ENCODE measurements at regions not wholly inside any gene's neighbourhood (a gene's known extent, or its start where the extent isn't known, plus 50 kb on each side); places are given as distances from the start of the nearest gene placed in this dataset.
A peak's percentile ranks its signal among the peaks of the same experiment; 100 is the strongest.

DNA sequence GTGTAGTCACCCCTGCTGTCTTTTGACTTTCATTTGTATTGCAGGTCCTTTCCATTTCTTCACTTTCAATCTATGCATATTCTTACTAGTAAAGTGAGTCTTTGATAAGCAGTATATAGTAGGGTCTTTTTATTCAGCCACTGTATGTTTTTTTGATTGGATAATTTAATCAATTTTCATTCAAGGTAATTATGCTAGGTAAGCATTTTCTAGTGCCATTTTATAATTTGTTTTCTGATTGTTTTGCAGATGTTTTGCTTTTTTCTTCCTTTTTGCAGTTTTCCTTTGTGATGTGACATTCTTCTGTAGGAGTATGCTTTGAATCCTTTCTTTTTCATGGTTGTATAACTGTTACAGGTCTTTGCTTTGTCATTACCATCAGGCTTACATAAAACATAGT, 504.3 kb upstream of the GBE1 start:
- Histone ChIP-seq H3K9me3 (replicated peaks; ENCODE audit: control insufficient read depth, insufficient read depth, low read depth, low read length) (no peaks in the 10 kb centered on the region), H3K9ac (ENCODE audit: insufficient read depth in 1 of 2, low read depth in 2 of 2, low read length in 2 of 2) (no peak overlapping the region), H2AFZ (ENCODE audit: low read depth, low read length) (no peak overlapping the region), H3K36me3 (ENCODE audit: control insufficient read depth, insufficient read depth, low read length) (no peaks in the 10 kb centered on the region), H3K4me1 (replicated peaks in 1 of 2; ENCODE audit: control insufficient read depth in 2 of 2, insufficient read depth in 2 of 2, low read length in 2 of 2) (no peaks in the 10 kb centered on the region), H3K9me1 (ENCODE audit: control insufficient read depth, insufficient read depth, low read length) (no peaks in the 10 kb centered on the region), H3K4me2 (ENCODE audit: insufficient read depth, low read length) (no peak overlapping the region), H3K27me3 (ENCODE audit: control insufficient read depth in 2 of 2, insufficient read depth in 2 of 2, low read length in 2 of 2) (no peaks in the 10 kb centered on the region), H3K27ac (ENCODE audit: extremely low read depth, low read depth, low read length) (no peak overlapping the region), H3K79me2 (ENCODE audit: control insufficient read depth, insufficient read depth, low read length) (no peaks in the 10 kb centered on the region), H4K20me1 (replicated peaks; ENCODE audit: control insufficient read depth, insufficient read depth, low read length) (no peaks in the 10 kb centered on the region), H3K4me3 (no peak overlapping the region)
- ATAC-seq (no peak), DNase-seq (ENCODE audit: extremely low read depth in 1 of 4, low spot score in 3 of 4) (no peak), FAIRE-seq (no peak)
- in situ Hi-C loops (cut with MboI), result no loop called here
- TF ChIP-seq ZNF316 (IDR thresholded peaks at IDR 0.05), result peak; percentile 75
- TF ChIP-seq MAFK (IDR thresholded peaks at IDR 0.05; ENCODE audit: low read length), result peak; percentile 8; the same call in 1 of the 2 replicates
- TF ChIP-seq MAFF (IDR thresholded peaks at IDR 0.05; ENCODE audit: low read length), result peak; percentile 14; the same call in 1 of the 2 replicates
- TF ChIP-seq CCAR2 (IDR thresholded peaks at IDR 0.05; ENCODE audit: low read depth, low read length), result no peak
- peak; percentile 53 for TF ChIP-seq MAFG (tag; conservative IDR thresholded peaks at IDR 0.05)
- POLR2A ChIA-PET, result no interaction called here
- no TSS peak for BruUV-seq (replicated peaks)
- CTCF ChIA-PET (ENCODE audit: low intra/inter-chr PET ratio), result no interaction called here
- intact Hi-C loops (cut with micrococcal nuclease), result no loop called here

DNA sequence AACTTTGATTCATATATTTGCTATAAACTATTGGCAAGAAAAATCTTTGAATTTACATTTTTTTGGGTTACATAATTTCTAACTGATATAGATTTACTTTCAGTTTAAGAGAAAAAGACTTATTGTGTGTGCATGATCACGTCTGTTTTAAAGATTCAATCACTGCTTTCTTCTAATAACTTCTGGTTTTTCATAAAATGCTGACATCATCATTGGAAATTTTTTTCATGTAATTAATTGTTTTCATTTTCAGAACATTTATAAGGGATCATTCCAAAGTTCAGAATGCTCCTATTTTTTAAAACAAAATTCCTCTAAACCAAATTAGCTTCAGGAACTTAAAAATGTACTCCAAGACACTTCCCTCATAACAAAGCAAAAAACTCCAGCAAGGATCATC, 500.7 kb upstream of the GBE1 start:
- Histone ChIP-seq H3K4me3 (no peak overlapping the region), H3K9ac (ENCODE audit: insufficient read depth in 1 of 2, low read depth in 2 of 2, low read length in 2 of 2) (no peak overlapping the region), H3K9me3 (replicated peaks; ENCODE audit: control insufficient read depth, insufficient read depth, low read depth, low read length) (no peaks in the 10 kb centered on the region), H3K27ac (ENCODE audit: extremely low read depth, low read depth, low read length) (no peak overlapping the region), H3K27me3 (ENCODE audit: control insufficient read depth in 2 of 2, insufficient read depth in 2 of 2, low read length in 2 of 2) (no peaks in the 10 kb centered on the region), H3K36me3 (ENCODE audit: control insufficient read depth, insufficient read depth, low read length) (no peaks in the 10 kb centered on the region), H3K4me2 (ENCODE audit: insufficient read depth, low read length) (no peak overlapping the region), H3K79me2 (ENCODE audit: control insufficient read depth, insufficient read depth, low read length) (no peaks in the 10 kb centered on the region), H3K4me1 (replicated peaks in 1 of 2; ENCODE audit: control insufficient read depth in 2 of 2, insufficient read depth in 2 of 2, low read length in 2 of 2) (no peaks in the 10 kb centered on the region), H4K20me1 (replicated peaks; ENCODE audit: control insufficient read depth, insufficient read depth, low read length) (no peaks in the 10 kb centered on the region), H3K9me1 (ENCODE audit: control insufficient read depth, insufficient read depth, low read length) (no peaks in the 10 kb centered on the region), H2AFZ (ENCODE audit: low read depth, low read length) (no peak overlapping the region)
- ChIA-PET POLR2A (no interaction called here), CTCF (ENCODE audit: low intra/inter-chr PET ratio) (no interaction called here)
- no peak for DNase-seq (ENCODE audit: extremely low read depth in 1 of 4, low spot score in 3 of 4)
- ATAC-seq, result no peak
- no peak for FAIRE-seq
- in situ Hi-C loops (cut with MboI) (no loop called here), intact Hi-C loops (cut with micrococcal nuclease) (no loop called here)
- WGBS (ENCODE audit: insufficient coverage, low coverage, missing lambda C conversion rate), result 0% methylated on average over 1 of the region's 1 CpG
- TF ChIP-seq SMARCA4 (IDR thresholded peaks at IDR 0.05) (no peak), ZNF316 (IDR thresholded peaks at IDR 0.05) (0 out of 2 replicates have a peak, but pooled peaks have one; percentile 12)
- BruUV-seq (replicated peaks), result no TSS peak
